ENCODE measurements at regions not wholly inside any gene's neighbourhood (a gene's known extent, or its start where the extent isn't known, plus 50 kb on each side); places are given as distances from the start of the nearest gene placed in this dataset.
A peak's percentile ranks its signal among the peaks of the same experiment; 100 is the strongest.
"Not testable (repeated sequence)": the region's sequence is repeated elsewhere in the genome, so short reads cannot be mapped to it uniquely, and the experiment has no call there.

- DNase-seq (ENCODE audit: extremely low spot score in 2 of 2); H3K4me1 ChIP-seq; H3K27me3 ChIP-seq; H3K9me3 ChIP-seq; H3K36me3 ChIP-seq; intact Hi-C loops (cut with DNase I): not testable (repeated sequence)
- H3K27ac ChIP-seq = peak overlapping the region; percentile 69
- peak overlapping the region; percentile 48 to 55 for H3K4me3 ChIP-seq
Measured at GRCh38 chr15:30470601-30471365, 56.7 kb upstream of the GOLGA8R start.

- H3K36me3 ChIP-seq; H3K9me3 ChIP-seq; DNase-seq (ENCODE audit: extremely low spot score in 2 of 2); intact Hi-C loops (cut with DNase I); H3K27me3 ChIP-seq; H3K4me1 ChIP-seq: not testable (repeated sequence)
- H3K4me3 ChIP-seq = peak overlapping the region; percentile 48 to 55
- H3K27ac ChIP-seq = peak overlapping the region; percentile 69
Measured at GRCh38 chr15:30471366-30471749, 57.3 kb upstream of the GOLGA8R start.

GRCh38 chr15:30471817-30472551 lies 57.9 kb upstream of the GOLGA8R start:
- H3K27me3 ChIP-seq; H3K4me3 ChIP-seq; intact Hi-C loops (cut with DNase I); H3K4me1 ChIP-seq; H3K9me3 ChIP-seq; DNase-seq (ENCODE audit: extremely low spot score in 2 of 2); H3K27ac ChIP-seq; H3K36me3 ChIP-seq: not testable (repeated sequence)

GRCh38 chr15:30484887-30485286 lies 67.0 kb upstream of the GOLGA8Q start:
- H3K9me3 ChIP-seq; intact Hi-C loops (cut with DNase I); H3K4me1 ChIP-seq; H3K4me3 ChIP-seq; H3K27me3 ChIP-seq; DNase-seq (ENCODE audit: extremely low spot score in 2 of 2); H3K27ac ChIP-seq: not testable (repeated sequence)
- H3K36me3 ChIP-seq = peaks cover 0 to 13% of the 10 kb centered on the region in 2 donors

GRCh38 chr15:30489237-30489636 lies 62.6 kb upstream of the GOLGA8Q start:
- H3K27me3 ChIP-seq; intact Hi-C loops (cut with DNase I); H3K27ac ChIP-seq; H3K9me3 ChIP-seq; H3K4me1 ChIP-seq; DNase-seq (ENCODE audit: extremely low spot score in 2 of 2); H3K4me3 ChIP-seq: not testable (repeated sequence)
- H3K36me3 ChIP-seq = peaks cover 0 to 13% of the 10 kb centered on the region in 2 donors

- intact Hi-C loops (cut with DNase I); DNase-seq (ENCODE audit: extremely low spot score in 2 of 2); H3K4me1 ChIP-seq; H3K27ac ChIP-seq; H3K27me3 ChIP-seq; H3K36me3 ChIP-seq; H3K4me3 ChIP-seq; H3K9me3 ChIP-seq: not testable (repeated sequence)
Measured at GRCh38 chr15:30490334-30490733, 61.5 kb upstream of the GOLGA8Q start.

- H3K27me3 ChIP-seq; H3K36me3 ChIP-seq; DNase-seq (ENCODE audit: extremely low spot score in 2 of 2); intact Hi-C loops (cut with DNase I); H3K4me1 ChIP-seq; H3K9me3 ChIP-seq; H3K4me3 ChIP-seq; H3K27ac ChIP-seq: not testable (repeated sequence)
Measured at GRCh38 chr15:30493947-30494346, 57.9 kb upstream of the GOLGA8Q start.

- H3K9me3 ChIP-seq; H3K36me3 ChIP-seq; intact Hi-C loops (cut with DNase I); H3K4me1 ChIP-seq; H3K27ac ChIP-seq; H3K4me3 ChIP-seq; H3K27me3 ChIP-seq; DNase-seq (ENCODE audit: extremely low spot score in 2 of 2): not testable (repeated sequence)
Measured at GRCh38 chr15:30497275-30497674, 54.6 kb upstream of the GOLGA8Q start.

- H3K4me3 ChIP-seq; DNase-seq (ENCODE audit: extremely low spot score in 2 of 2); H3K27ac ChIP-seq; H3K36me3 ChIP-seq; intact Hi-C loops (cut with DNase I); H3K4me1 ChIP-seq; H3K27me3 ChIP-seq; H3K9me3 ChIP-seq: not testable (repeated sequence)
Measured at GRCh38 chr15:30499233-30499632, 52.6 kb upstream of the GOLGA8Q start.

- H3K4me1 ChIP-seq, H3K27me3 ChIP-seq: not testable (repeated sequence)
Measured at GRCh38 chr15:30500511-30500910, 51.3 kb upstream of the GOLGA8Q start.

More at GRCh38 chr15:30500511-30500910, 51.3 kb upstream of the GOLGA8Q start:
- H3K27ac ChIP-seq; DNase-seq (ENCODE audit: extremely low spot score in 2 of 2); H3K9me3 ChIP-seq; intact Hi-C loops (cut with DNase I); H3K4me3 ChIP-seq; H3K36me3 ChIP-seq: not testable (repeated sequence)
